Psoas muscle (tissue), 7 donors: ENCODE measurements at regions not wholly inside any gene's neighbourhood (a gene's known extent, or its start where the extent isn't known, plus 50 kb on each side); places are given as distances from the start of the nearest gene placed in this dataset.
A peak's percentile ranks its signal among the peaks of the same experiment; 100 is the strongest.

Source experiments
- ATAC-seq, 4 donors: fragments of 200-7000 bp; cut with Tn5 transposase; one replicate each; pipeline ENCODE4 v1.9.1; 2020; ENCODE audit warnings: moderate library complexity in 3 of 4, mild to moderate bottlenecking in 2 of 4
- DNase-seq, 2 donors: peaks; one replicate each; pipeline ENCODE4 v3.0.0-alpha.2; 2020
- H3K27ac ChIP-seq: fragments of 200-600 bp; one replicate; pipeline ENCODE4 v1.8.0; 2022
- H3K27me3 ChIP-seq, 3 donors: fragments of 200-600 bp in 1 of 3; one replicate each; pipeline versions ENCODE4 v1.6.1 to v1.8.0; 2013 to 2022; ENCODE audit warnings: low read length in 2 of 3, mild to moderate bottlenecking in 2 of 3, moderate library complexity in 1 of 3; ENCODE audit not compliant: insufficient read depth in 3 of 3
- H3K36me3 ChIP-seq, 2 donors: fragments of 200-600 bp in 1 of 2; one replicate each; pipeline versions ENCODE4 v1.6.1 to v1.8.0; 2013 to 2022; ENCODE audit warnings: low read depth in 1 of 2, mild to moderate bottlenecking in 1 of 2, moderate library complexity in 1 of 2; ENCODE audit not compliant: insufficient read depth in 1 of 2
- H3K4me1 ChIP-seq: fragments of 200-600 bp; one replicate; pipeline ENCODE4 v1.8.0; 2022
- H3K4me3 ChIP-seq: fragments of 200-600 bp; one replicate; pipeline ENCODE4 v1.8.0; 2022; ENCODE audit warnings: mild to moderate bottlenecking
- H3K9me3 ChIP-seq: fragments of 200-600 bp; one replicate; pipeline ENCODE4 v1.8.0; 2022
- WGBS, 3 donors: extraction: QIAGEN DNeasy Blood & Tissue Kit; methylation state at CpG; one replicate each; pipeline versions ENCODE4 v1.1.6 to v1.1.7; 2013; 5-methylcytosine and 5-hydroxymethylcytosine counted together
- intact Hi-C, 2 donors: fragments of 100-400 bp; cut with DNase I; formaldehyde crosslinking; loops; one replicate each; pipeline versions ENCODE4 v1.11.0 to v1.14.2; 2022
- TF ChIP-seq, protein P1 (sequence below): fragments of 200-600 bp; IDR thresholded peaks from one replicate; pipeline ENCODE4 v1.8.0; 2022; ENCODE audit warnings: antibody characterized with exemption
- donor health status: healthy with polysubstance abuse.
- donor health status: DM: no; HTN: no; CAD: no; lungs with moderate emphysema.
- donor health status: Bipolar disorder and iron deficiency.
- donor health status: healthy.
- donor health status: DM: yes; HTN: yes; CAD: no.
- donor health status: DM: no; HTN: no; CAD: no.
- donor health status: DM: yes; HTN: yes; CAD: no.

DNA sequence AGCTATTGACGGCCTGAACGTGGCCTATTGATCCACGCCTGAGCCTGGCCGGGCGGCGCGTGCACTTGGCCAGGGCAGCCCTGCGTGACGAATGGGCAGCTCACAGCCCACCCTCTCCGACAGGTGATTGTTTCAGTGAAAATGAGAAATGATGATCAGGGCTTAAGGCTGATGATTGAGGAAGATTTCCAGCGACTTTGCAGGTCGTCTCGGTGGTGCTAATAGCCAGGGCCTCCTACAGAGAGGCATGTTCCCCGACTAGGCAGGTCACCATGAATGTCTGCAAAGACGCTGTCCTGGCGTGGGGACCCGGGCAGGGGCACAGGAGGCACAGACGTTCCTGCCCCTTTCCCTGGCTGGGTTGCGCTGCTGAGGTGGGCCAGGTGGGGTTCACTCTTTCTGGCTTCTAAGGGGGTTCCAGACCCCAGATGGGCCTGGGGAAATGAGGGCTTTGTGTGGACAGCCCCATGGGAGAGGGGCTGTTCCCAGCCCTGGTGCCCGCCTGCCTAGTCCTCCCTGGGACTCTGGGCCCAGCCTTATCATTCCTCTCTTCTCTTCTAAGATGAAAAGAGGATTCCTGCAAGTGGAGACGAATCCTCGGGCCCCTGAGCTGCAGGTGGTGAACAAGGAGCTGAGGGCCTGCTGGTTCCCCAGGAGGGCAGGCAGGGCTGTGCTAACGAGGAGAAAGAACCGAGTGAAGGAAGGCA, 157.4 kb downstream of the KIF26A start:
- ATAC-seq (no peak), DNase-seq (peak in 1 of 2 donors; percentile 35)
- TF ChIP-seq, protein P1, sequence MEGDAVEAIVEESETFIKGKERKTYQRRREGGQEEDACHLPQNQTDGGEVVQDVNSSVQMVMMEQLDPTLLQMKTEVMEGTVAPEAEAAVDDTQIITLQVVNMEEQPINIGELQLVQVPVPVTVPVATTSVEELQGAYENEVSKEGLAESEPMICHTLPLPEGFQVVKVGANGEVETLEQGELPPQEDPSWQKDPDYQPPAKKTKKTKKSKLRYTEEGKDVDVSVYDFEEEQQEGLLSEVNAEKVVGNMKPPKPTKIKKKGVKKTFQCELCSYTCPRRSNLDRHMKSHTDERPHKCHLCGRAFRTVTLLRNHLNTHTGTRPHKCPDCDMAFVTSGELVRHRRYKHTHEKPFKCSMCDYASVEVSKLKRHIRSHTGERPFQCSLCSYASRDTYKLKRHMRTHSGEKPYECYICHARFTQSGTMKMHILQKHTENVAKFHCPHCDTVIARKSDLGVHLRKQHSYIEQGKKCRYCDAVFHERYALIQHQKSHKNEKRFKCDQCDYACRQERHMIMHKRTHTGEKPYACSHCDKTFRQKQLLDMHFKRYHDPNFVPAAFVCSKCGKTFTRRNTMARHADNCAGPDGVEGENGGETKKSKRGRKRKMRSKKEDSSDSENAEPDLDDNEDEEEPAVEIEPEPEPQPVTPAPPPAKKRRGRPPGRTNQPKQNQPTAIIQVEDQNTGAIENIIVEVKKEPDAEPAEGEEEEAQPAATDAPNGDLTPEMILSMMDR, result no peak
- Histone ChIP-seq H3K27ac (no peak overlapping the region), H3K9me3 (no peaks in the 10 kb centered on the region), H3K27me3 (peaks cover 0 to 38% (median 9%) of the 10 kb centered on the region in 3 donors), H3K4me3 (no peak overlapping the region), H3K36me3 (no peaks in the 10 kb centered on the region), H3K4me1 (no peaks in the 10 kb centered on the region)
- intact Hi-C loops, result no loop called here
- 77 to 85% (median 81%) methylated on average over 24 of the region's 24 CpGs for WGBS, 3 donors

DNA sequence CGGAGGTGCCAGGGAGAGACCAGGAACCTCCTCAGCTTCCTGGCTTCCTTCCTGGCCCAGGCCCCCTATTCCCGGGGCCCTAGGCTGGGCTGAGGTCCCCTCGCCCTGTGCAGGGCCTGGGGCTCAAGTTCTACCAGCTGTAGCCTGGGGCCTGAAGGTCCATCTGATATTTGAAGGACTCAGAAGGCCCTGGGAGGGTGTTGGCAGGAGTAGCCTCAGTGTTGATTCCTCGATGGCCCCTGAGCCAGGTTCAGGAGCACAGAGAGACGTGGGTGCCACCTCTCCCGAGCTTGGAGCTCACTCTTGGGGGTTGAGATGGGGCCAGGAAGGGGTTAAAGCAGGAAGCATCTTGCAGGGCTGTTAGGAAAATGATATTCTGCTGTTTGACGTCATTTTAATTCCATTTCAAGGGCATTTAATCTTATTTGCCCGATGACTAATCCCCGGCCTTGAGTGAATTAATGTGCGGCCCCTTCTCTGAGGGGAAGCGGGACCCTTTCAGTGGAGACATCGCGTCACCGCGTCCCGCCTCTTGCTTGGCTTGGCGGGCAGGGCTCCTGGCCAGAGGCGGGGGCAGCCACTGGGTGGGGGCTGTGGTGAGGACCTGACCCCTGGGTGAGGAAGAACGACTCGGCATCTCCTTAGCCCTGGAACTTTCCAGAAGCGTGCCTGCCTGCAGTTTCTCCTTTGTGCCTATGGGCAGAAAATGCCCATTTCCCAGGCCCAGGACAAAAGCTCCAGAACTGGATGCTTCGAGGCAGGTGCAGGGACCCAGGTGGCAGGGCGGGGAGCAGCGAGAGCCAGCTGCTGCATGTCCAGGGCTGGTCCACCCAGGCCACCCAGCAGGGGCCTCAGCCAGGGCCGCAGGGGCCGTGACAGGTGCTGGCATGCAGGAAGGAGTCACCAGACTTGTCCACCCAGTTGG, 158.3 kb downstream of the KIF26A start:
- no peak for ATAC-seq
- Histone ChIP-seq H3K36me3 (no peaks in the 10 kb centered on the region), H3K27me3 (peaks cover 0 to 35% (median 9%) of the 10 kb centered on the region in 3 donors), H3K27ac (no peak overlapping the region), H3K4me1 (no peaks in the 10 kb centered on the region), H3K9me3 (no peaks in the 10 kb centered on the region), H3K4me3 (no peak overlapping the region)
- peak in 1 of 2 donors; percentile 42 for DNase-seq
- TF ChIP-seq, protein P1, result no peak
- WGBS, 3 donors, result 31 to 45% (median 37%) methylated on average over 26 of the region's 26 CpGs
- intact Hi-C loops, result no loop called here

DNA sequence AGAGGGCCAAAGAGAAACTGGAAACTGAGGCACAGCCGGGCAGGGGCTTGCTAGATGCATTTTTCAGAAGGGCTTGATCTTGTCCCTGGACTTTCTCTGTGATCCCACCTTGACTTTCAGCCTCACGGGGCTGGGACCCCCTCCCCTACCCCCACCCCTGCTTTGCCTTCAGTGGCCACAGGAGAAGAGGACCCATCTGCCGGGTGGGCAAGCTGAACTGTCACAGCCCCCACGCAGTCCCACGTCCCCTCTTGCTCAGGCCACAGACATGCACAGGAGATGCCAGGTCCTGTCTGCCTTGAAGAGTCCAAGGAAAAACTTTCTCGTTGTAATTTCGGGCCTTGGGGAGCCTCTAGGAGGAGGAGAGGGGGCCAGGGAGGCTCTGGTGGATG, 158.9 kb downstream of the KIF26A start:
- Histone ChIP-seq H3K27ac (no peak overlapping the region), H3K36me3 (no peaks in the 10 kb centered on the region), H3K4me3 (no peak overlapping the region), H3K4me1 (no peaks in the 10 kb centered on the region), H3K9me3 (no peaks in the 10 kb centered on the region), H3K27me3 (peaks cover 0 to 32% (median 9%) of the 10 kb centered on the region in 3 donors)
- intact Hi-C loops, result no loop called here
- ATAC-seq (no peak), DNase-seq (no peak)
- TF ChIP-seq, protein P1, result no peak
- WGBS, 3 donors, result 50 to 67% (median 52%) methylated on average over 6 to 7 of the region's 7 CpGs

DNA sequence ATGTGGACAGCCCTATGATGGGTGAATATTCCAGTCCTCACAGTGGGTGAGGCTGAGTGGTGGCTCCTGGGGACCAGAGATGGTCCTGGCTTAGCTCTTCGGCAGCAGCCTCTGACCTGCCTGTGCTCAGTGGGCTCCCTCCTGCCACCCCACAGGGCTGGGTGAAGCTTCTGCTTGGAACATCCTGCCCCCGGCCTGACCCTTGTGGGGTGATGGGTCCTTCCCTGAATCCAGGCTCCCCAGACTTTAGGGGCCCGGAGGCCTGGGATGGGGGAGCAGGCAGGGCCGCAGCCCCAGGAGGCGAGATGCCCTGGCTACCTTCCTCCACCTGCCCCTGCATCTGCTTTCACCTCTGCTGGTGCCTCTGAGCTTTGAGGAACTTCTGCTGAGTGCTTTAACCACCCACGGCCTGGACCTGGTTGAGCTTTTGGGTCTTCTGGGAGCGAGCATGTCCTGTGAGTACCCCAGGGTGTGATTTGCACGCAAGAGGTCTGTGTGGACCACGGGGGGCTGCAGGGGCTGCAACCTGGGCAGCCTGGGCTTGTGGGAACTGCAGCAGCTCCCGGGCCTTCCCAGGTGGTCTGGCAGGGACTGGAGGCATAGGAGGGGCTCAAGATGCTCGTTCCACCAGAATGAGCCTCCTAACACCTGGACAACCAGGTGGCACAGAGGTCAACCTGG, 159.5 kb downstream of the KIF26A start:
- DNase-seq (peak in 1 of 2 donors; percentile 26), ATAC-seq (no peak)

More for the DNA sequence above, 159.5 kb downstream of the KIF26A start:
- H3K27me3 ChIP-seq, result peaks cover 0 to 29% (median 9%) of the 10 kb centered on the region in 3 donors
- intact Hi-C loops, result no loop called here
- no peaks in the 10 kb centered on the region for H3K9me3 ChIP-seq
- whole genome bisulfite sequencing, 3 donors, result 83 to 85% (median 85%) methylated on average over 10 to 11 of the region's 11 CpGs
- no peak overlapping the region for H3K4me3 ChIP-seq
- H3K27ac ChIP-seq, result no peak overlapping the region
- H3K36me3 ChIP-seq, result no peaks in the 10 kb centered on the region
- TF ChIP-seq, protein P1, result no peak
- H3K4me1 ChIP-seq, result no peaks in the 10 kb centered on the region
